HFFc6 (cell line): ENCODE measurements at regions not wholly inside any gene's neighbourhood (a gene's known extent, or its start where the extent isn't known, plus 50 kb on each side); places are given as distances from the start of the nearest gene placed in this dataset.

Source experiments
- DNase-seq: peaks from one replicate; pipeline ENCODE4 v3.0.0-alpha.2; 2018
- H3K27ac Mint-ChIP-seq: 2 replicates; pipeline ENCODE4 v1.8.0; 2020; ENCODE audit warnings: mild to moderate bottlenecking, mixed read lengths
- H3K27me3 Mint-ChIP-seq: 2 replicates; pipeline ENCODE4 v1.8.0; 2021; ENCODE audit warnings: mild to moderate bottlenecking, moderate library complexity, mixed read lengths; ENCODE audit not compliant: insufficient read depth
- H3K36me3 Mint-ChIP-seq: 2 replicates; pipeline ENCODE4 v1.8.0; 2021; ENCODE audit warnings: low read depth, mixed read lengths
- H3K4me1 Mint-ChIP-seq: 2 replicates; pipeline ENCODE4 v1.8.0; 2020; ENCODE audit warnings: low read depth, mixed read lengths
- H3K4me3 Mint-ChIP-seq: 2 replicates; pipeline ENCODE4 v1.8.0; 2020; ENCODE audit warnings: mild to moderate bottlenecking, moderate library complexity, mixed read lengths
- H3K9me3 Mint-ChIP-seq: 2 replicates; pipeline ENCODE4 v1.8.0; 2020; ENCODE audit warnings: mild to moderate bottlenecking, mixed read lengths
- CTCF ChIP-seq: fragments of 200-600 bp; sonication (generic); IDR thresholded peaks from 2 replicates; pipeline ENCODE4 v1.5.0; 2021; ENCODE audit warnings: antibody characterized with exemption, mild to moderate bottlenecking

- Mint-ChIP-seq H3K27me3 (no peaks in the 10 kb centered on the region), H3K9me3 (peaks cover 7% of the 10 kb centered on the region; the same call in 1 of the 2 replicates), H3K36me3 (peaks cover 5% of the 10 kb centered on the region; the same call in 1 of the 2 replicates), H3K4me1 (peaks cover 31% of the 10 kb centered on the region), H3K27ac (peak overlapping the region; percentile 74), H3K4me3 (no peak overlapping the region; the same call in 1 of the 2 replicates)
- DNase-seq, result peak; percentile 30
- TF ChIP-seq CTCF, result 0 out of 2 replicates have a peak, but pooled peaks have one; percentile 23
Observed at GRCh38 chr15:100703032-100703578, 100.7 kb downstream of the ASB7 start.

GRCh38 chr15:100703671-100704070, 101.3 kb downstream of the ASB7 start:
- Mint-ChIP-seq H3K9me3 (peaks cover 7% of the 10 kb centered on the region; the same call in 1 of the 2 replicates), H3K27me3 (peaks cover 2% of the 10 kb centered on the region; the same call in 1 of the 2 replicates), H3K36me3 (peaks cover 5% of the 10 kb centered on the region; the same call in 1 of the 2 replicates), H3K27ac (peak overlapping the region; percentile 74; the same call in 1 of the 2 replicates), H3K4me1 (peaks cover 31% of the 10 kb centered on the region), H3K4me3 (no peak overlapping the region)
- no peak for DNase-seq
- TF ChIP-seq CTCF, result no peak

GRCh38 chr15:100704281-100705055, 102.1 kb downstream of the ASB7 start:
- H3K4me3 Mint-ChIP-seq, result peak overlapping the region; percentile 5; the same call in 1 of the 2 replicates
- peaks cover 5% of the 10 kb centered on the region; the same call in 1 of the 2 replicates for H3K36me3 Mint-ChIP-seq
- peak overlapping the region; percentile 76 for H3K27ac Mint-ChIP-seq
- H3K27me3 Mint-ChIP-seq, result peaks cover 4% of the 10 kb centered on the region; the same call in 1 of the 2 replicates
- H3K4me1 Mint-ChIP-seq, result peaks cover 31% of the 10 kb centered on the region
- DNase-seq, result peak; percentile 81
- no peak for TF ChIP-seq CTCF
- peaks cover 7% of the 10 kb centered on the region; the same call in 1 of the 2 replicates for H3K9me3 Mint-ChIP-seq

GRCh38 chr15:100705065-100705464, 102.7 kb downstream of the ASB7 start:
- Mint-ChIP-seq H3K9me3 (peaks cover 13% of the 10 kb centered on the region), H3K36me3 (peaks cover 9% of the 10 kb centered on the region), H3K4me3 (peak overlapping the region; percentile 5; the same call in 1 of the 2 replicates), H3K27me3 (peaks cover 5% of the 10 kb centered on the region), H3K4me1 (peaks cover 31% of the 10 kb centered on the region), H3K27ac (peak overlapping the region; percentile 76)
- DNase-seq, result no peak
- TF ChIP-seq CTCF, result no peak

GRCh38 chr15:100705841-100706240, 103.5 kb downstream of the ASB7 start:
- Mint-ChIP-seq H3K27me3 (peaks cover 6% of the 10 kb centered on the region), H3K9me3 (peaks cover 15% of the 10 kb centered on the region), H3K36me3 (peaks cover 13% of the 10 kb centered on the region), H3K27ac (no peak overlapping the region), H3K4me3 (no peak overlapping the region), H3K4me1 (peaks cover 31% of the 10 kb centered on the region)
- no peak for DNase-seq
- no peak for TF ChIP-seq CTCF
